ENCODE measurements at regions not wholly inside any gene's neighbourhood (a gene's known extent, or its start where the extent isn't known, plus 50 kb on each side); places are given as distances from the start of the nearest gene placed in this dataset.

DNA sequence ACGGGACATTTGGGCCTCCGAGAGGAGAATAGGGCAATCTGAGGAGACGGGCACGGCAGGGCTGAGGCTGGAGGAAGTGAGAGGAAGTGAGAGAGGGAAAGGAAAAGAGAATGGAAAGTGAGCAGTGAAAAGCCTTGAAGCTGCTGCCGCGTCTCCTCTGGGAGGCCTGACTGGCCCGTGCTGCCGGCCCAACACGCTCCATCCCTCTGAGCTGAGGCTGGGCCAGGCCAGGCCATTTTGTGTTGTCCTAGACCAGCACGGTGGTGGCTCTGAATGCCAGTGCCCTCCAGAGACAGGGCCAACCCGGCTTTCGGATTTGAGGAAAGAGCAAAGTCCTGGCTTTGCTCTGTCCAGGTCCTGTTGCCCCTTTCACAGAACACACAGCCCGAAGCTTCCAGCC is 361.1 kb upstream of the SHH start:
- no peak for DNase-seq (ENCODE audit: low read depth)
- no peak overlapping the region for H3K4me3 ChIP-seq (ENCODE audit: control insufficient read depth, low read depth, low read length)
- TF ChIP-seq CTCF (conservative IDR thresholded peaks at IDR 0.05; ENCODE audit: control insufficient read depth, insufficient read depth, low read depth, low read length): no peak

- TF ChIP-seq CTCF (conservative IDR thresholded peaks at IDR 0.05; ENCODE audit: control insufficient read depth, insufficient read depth, low read depth, low read length): no peak
- no peak overlapping the region for H3K4me3 ChIP-seq (ENCODE audit: control insufficient read depth, low read depth, low read length)
- no peak for DNase-seq (ENCODE audit: low read depth)
Measured at GRCh38 chr7:156172638-156173037, 360.4 kb upstream of the SHH start.

DNA sequence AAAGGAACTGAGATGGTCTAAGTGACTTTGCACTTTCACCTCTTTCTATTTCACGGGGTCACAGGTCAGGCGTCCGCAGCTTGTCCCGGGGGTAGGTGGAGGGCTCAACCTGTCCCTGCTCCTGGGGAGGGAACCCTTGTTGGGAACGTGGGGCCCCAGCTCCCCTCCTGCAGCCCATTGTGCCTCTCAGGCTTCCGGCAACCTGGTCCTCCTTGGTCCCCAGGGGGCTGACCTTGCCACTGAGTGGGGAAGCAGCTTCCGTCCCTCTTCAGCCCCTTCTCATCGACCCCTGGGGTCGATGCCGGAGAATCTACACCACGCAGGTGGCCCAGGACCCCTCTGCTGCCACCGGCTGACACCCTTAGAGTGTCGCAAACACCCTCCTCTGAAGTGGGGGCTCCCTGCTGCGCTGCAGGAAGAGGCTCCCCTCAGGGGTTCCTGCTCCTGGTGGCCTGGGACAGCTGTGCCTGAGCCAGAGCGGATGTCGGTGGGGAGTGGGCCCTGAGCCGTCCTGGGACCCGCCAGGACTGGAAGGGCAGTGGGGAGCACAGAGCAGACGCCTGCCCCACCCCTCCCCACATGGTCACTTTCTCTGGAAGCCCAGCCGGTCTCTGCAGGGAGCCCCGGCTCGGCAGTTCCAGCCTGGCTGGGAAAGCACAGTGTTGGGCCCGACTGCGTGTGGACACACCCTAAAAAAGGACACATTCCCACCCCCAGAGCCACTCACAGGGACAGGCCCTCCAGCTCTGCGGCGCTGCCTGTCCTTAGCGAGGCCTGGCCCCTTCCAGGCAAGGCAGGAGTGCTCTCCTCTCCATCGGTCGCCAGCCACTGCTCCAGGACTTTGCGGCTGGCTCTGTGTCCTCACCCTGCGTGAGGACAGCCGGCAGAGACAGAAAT is 357.5 kb upstream of the SHH start:
- no peak for TF ChIP-seq CTCF (conservative IDR thresholded peaks at IDR 0.05; ENCODE audit: control insufficient read depth, insufficient read depth, low read depth, low read length)
- no peak for DNase-seq (ENCODE audit: low read depth)
- no peak overlapping the region for H3K4me3 ChIP-seq (ENCODE audit: control insufficient read depth, low read depth, low read length)

- DNase-seq (ENCODE audit: low read depth): no peak
- no peak overlapping the region for H3K4me3 ChIP-seq (ENCODE audit: control insufficient read depth, low read depth, low read length)
- no peak for TF ChIP-seq CTCF (conservative IDR thresholded peaks at IDR 0.05; ENCODE audit: control insufficient read depth, insufficient read depth, low read depth, low read length)
Measured at GRCh38 chr7:156168434-156168833, 356.2 kb upstream of the SHH start.

DNA sequence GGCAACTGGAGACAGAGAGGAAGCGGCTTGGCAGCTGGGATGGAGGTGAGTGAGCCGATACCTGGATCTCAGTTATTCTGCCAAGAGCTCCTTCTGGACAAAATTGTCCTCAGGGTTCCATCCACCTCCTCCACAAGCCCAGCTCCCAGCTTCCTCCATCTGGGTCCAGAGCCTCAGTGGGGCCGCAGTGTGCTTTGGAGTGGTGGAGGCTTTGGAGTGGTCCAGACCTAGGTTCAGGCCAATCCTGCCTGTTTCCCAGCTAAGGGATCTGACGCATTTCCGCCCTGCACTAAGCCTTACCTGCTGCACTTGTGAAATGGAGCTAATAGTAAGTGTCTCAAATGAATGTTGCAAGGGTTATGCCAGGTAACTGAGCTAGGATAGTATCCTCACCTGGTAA is 355.7 kb upstream of the SHH start:
- no peak for TF ChIP-seq CTCF (conservative IDR thresholded peaks at IDR 0.05; ENCODE audit: control insufficient read depth, insufficient read depth, low read depth, low read length)

DNA sequence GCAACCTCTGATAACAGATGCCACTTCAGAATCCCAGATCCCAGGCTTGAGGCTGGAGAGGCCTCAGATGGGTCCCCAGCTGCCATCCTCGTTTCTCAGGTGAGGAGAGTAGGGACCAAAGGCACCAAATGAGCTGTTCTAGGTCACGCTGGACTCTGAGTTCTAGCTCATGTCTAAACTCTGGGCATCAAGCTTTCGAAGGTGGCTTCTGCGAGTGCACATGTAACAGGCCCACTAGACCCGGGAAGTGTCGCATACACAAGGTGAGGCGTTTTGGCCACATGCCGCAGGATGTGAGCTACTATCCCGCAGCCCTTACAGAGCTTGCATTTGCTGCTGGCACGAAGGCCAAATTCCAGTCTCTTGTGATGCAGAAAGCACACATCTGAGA is 355.1 kb upstream of the SHH start:
- TF ChIP-seq CTCF (conservative IDR thresholded peaks at IDR 0.05; ENCODE audit: control insufficient read depth, insufficient read depth, low read depth, low read length): no peak
- H3K4me3 ChIP-seq (ENCODE audit: control insufficient read depth, low read depth, low read length): no peak overlapping the region
- DNase-seq (ENCODE audit: low read depth): no peak

More for the DNA sequence above, 355.7 kb upstream of the SHH start:
- no peak overlapping the region for H3K4me3 ChIP-seq (ENCODE audit: control insufficient read depth, low read depth, low read length)
- no peak for DNase-seq (ENCODE audit: low read depth)
